Activated CD4-positive, alpha-beta T cell treated with anti-CD3 and anti-CD28 coated beads, Interleukin-2, amount 10 ng/mL, durations not matched to agents 24 days and 14 days (primary cell): ENCODE measurements at regions not wholly inside any gene's neighbourhood (a gene's known extent, or its start where the extent isn't known, plus 50 kb on each side); places are given as distances from the start of the nearest gene placed in this dataset.

Experiments used
- DNase-seq: peaks from one replicate; pipeline ENCODE4 v3.0.0; 2022
- H3K27ac Mint-ChIP-seq: one replicate; pipeline ENCODE4 v1.8.0; 2022; ENCODE audit warnings: mild to moderate bottlenecking, mixed read lengths
- H3K27me3 Mint-ChIP-seq: one replicate; pipeline ENCODE4 v1.8.0; 2022; ENCODE audit warnings: mixed read lengths
- H3K36me3 Mint-ChIP-seq: one replicate; pipeline ENCODE4 v1.8.0; 2022; ENCODE audit warnings: low read depth, mild to moderate bottlenecking, mixed read lengths
- H3K4me1 Mint-ChIP-seq: one replicate; pipeline ENCODE4 v1.8.0; 2021; ENCODE audit warnings: mixed read lengths
- H3K4me3 Mint-ChIP-seq: one replicate; pipeline ENCODE4 v1.8.0; 2022; ENCODE audit warnings: mild to moderate bottlenecking, moderate library complexity, mixed read lengths
- H3K9me3 Mint-ChIP-seq: one replicate; pipeline ENCODE4 v1.8.0; 2021; ENCODE audit warnings: mixed read lengths
- intact Hi-C: fragments of 100-400 bp; cut with micrococcal nuclease; formaldehyde crosslinking; loops from one replicate; pipeline ENCODE4 v1.15.1; 2023

DNA sequence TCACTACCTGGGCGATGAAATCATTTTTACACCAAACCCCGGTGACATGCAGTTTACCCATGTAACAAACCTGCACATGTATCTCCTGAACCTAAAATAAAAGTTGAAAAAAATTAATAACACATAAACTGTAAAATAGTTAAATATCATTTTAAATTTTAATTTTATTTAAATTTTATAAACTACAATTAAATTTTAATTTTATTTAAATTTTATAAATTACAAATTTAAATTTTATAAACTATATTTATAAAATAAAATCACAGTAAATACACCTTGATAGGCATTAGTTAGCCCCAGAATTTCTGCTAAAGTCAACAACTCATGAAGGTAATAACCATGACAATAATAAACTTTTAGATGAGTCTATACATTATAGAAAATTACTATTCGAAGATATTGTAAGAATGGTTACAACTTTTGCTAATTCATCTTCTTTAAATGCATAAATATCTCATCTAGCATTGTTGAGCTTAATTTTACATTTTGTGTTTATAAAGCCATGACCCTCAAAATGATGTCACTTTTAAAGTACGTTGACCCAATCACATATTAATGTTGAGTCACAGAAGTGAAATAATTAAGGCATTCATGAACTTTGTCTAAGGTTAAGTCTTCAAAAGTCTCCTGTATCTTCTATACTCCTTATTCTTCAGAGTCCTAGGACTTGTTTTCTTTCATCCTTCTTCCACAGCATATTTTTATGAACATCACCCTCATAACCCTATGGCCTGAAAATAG lies 755.8 kb upstream of the LCORL start:
- H3K36me3 Mint-ChIP-seq = no peaks in the 10 kb centered on the region
- H3K4me3 Mint-ChIP-seq = no peak overlapping the region
- H3K27ac Mint-ChIP-seq = no peak overlapping the region
- intact Hi-C loops = no loop called here
- no peaks in the 10 kb centered on the region for H3K4me1 Mint-ChIP-seq
- no peak for DNase-seq
- H3K9me3 Mint-ChIP-seq = no peaks in the 10 kb centered on the region
- H3K27me3 Mint-ChIP-seq = no peaks in the 10 kb centered on the region

GRCh38 chr4:18767921-18768320 lies 746.4 kb upstream of the LCORL start:
- H3K4me3 Mint-ChIP-seq = no peak overlapping the region
- no peak for DNase-seq
- H3K4me1 Mint-ChIP-seq = no peaks in the 10 kb centered on the region
- H3K27me3 Mint-ChIP-seq = no peaks in the 10 kb centered on the region
- intact Hi-C loops = no loop called here
- H3K36me3 Mint-ChIP-seq = no peaks in the 10 kb centered on the region
- H3K27ac Mint-ChIP-seq = no peak overlapping the region
- H3K9me3 Mint-ChIP-seq = no peaks in the 10 kb centered on the region

DNA sequence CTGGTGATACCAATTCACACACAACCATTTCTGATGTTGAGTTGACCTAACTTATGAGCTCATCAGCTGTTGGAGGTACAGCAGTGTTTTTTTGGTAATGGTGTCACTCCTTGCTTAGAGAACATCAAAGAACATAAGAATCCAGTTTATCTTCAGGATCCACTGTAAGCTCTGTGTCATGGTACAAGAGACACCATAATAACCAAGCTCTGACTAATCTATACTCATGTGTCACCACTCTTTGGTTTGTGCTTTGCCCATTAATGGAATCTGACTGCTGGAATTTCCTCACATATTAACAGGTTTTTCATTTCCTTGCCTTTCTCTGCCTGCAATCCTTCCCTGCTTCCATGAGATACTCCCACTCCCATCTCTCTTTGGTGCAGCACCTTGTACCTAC lies 735.1 kb upstream of the LCORL start:
- Mint-ChIP-seq H3K4me3 (no peak overlapping the region), H3K27me3 (no peaks in the 10 kb centered on the region), H3K36me3 (no peaks in the 10 kb centered on the region), H3K4me1 (no peaks in the 10 kb centered on the region), H3K9me3 (no peaks in the 10 kb centered on the region), H3K27ac (no peak overlapping the region)
- intact Hi-C loops = no loop called here
- DNase-seq = no peak

DNA sequence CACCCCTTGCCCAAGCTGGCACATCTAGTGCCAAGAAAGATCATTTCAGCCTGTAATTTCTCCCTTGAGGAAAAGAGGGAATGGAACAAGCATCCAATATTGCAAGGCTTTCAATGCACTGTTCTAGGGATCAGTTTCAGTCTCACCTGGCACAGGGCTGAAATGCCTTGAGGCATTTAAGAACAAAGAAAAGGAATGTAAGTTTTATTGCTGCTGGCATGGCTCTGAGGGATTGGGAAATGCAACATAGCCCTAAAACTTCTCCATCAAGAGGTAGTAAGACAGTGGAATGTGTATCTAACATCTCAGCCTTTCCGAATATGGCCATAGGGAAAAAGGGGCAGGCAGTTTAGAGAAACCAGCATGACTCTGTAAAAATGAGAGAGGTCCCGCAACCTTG lies 732.6 kb upstream of the LCORL start:
- no peak overlapping the region for H3K27ac Mint-ChIP-seq
- H3K36me3 Mint-ChIP-seq = no peaks in the 10 kb centered on the region
- H3K9me3 Mint-ChIP-seq = no peaks in the 10 kb centered on the region
- intact Hi-C loops = no loop called here
- H3K27me3 Mint-ChIP-seq = no peaks in the 10 kb centered on the region
- H3K4me3 Mint-ChIP-seq = no peak overlapping the region
- H3K4me1 Mint-ChIP-seq = no peaks in the 10 kb centered on the region
- no peak for DNase-seq

DNA sequence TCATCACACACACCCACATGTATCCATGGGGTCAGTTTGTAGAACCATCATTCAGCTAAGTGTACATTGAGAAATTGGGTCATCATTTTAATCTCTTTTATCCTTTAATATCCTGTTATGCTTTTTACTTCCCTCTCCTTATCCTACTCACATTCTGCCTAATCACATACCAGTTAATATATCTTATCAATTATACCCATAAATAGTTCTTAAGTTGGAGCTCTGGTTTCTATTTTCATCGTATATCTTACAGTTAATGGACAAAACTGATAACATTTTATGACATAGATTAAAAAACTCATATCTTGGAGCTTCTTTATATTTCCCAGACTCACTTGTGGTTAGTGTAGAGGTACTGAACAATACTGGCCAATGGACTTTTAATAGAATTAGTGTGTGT lies 729.5 kb upstream of the LCORL start:
- Mint-ChIP-seq H3K4me1 (no peaks in the 10 kb centered on the region), H3K9me3 (peaks cover 6% of the 10 kb centered on the region), H3K36me3 (no peaks in the 10 kb centered on the region)

DNA sequence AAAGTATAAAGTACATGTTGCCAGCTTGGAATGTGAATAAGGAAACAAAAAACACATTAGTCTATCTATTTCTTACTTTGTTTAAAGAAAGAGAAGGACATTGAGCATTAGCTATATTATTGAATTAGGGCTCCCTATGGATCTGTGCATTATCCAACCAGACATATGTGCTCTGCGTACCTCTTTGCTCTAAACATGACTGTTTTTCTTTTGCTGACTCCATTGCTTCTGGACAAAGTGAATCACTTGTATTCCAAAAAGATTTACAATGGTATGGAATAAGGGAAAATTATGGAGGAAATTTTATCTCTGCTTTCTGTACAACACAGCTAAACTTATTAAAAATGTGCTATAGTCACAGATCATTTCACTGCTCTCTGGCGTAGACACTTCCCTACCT lies 727.8 kb upstream of the LCORL start:
- no peaks in the 10 kb centered on the region for H3K4me1 Mint-ChIP-seq
- H3K27ac Mint-ChIP-seq = no peak overlapping the region
- intact Hi-C loops = no loop called here

More for the DNA sequence above, 729.5 kb upstream of the LCORL start:
- Mint-ChIP-seq H3K27ac (no peak overlapping the region), H3K27me3 (no peaks in the 10 kb centered on the region), H3K4me3 (no peak overlapping the region)
- intact Hi-C loops = no loop called here
- DNase-seq = no peak

DNA sequence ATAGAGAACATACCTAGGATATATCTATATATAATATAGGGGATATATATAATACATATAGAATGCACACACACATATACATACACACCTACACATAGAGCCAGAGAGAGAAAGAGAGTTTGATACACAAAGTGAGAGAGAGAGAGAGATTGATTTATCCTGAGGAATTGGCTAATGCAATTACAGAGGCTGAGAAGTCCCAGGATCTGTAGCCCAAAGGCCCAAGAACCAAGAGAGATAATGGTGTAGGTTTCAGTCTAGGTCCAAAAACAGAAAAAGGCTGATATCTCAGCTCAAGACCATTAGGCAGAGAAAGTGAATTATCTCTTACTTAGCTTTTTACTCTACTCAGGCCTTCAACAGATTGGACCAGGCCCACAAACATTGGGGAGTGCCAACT lies 715.0 kb upstream of the LCORL start:
- DNase-seq = no peak
- Mint-ChIP-seq H3K27me3 (no peaks in the 10 kb centered on the region), H3K9me3 (no peaks in the 10 kb centered on the region), H3K27ac (no peak overlapping the region), H3K36me3 (no peaks in the 10 kb centered on the region), H3K4me1 (no peaks in the 10 kb centered on the region), H3K4me3 (no peak overlapping the region)
- intact Hi-C loops = no loop called here

More for the DNA sequence above, 727.8 kb upstream of the LCORL start:
- Mint-ChIP-seq H3K9me3 (peaks cover 6% of the 10 kb centered on the region), H3K27me3 (no peaks in the 10 kb centered on the region), H3K36me3 (no peaks in the 10 kb centered on the region), H3K4me3 (no peak overlapping the region)
- no peak for DNase-seq

DNA sequence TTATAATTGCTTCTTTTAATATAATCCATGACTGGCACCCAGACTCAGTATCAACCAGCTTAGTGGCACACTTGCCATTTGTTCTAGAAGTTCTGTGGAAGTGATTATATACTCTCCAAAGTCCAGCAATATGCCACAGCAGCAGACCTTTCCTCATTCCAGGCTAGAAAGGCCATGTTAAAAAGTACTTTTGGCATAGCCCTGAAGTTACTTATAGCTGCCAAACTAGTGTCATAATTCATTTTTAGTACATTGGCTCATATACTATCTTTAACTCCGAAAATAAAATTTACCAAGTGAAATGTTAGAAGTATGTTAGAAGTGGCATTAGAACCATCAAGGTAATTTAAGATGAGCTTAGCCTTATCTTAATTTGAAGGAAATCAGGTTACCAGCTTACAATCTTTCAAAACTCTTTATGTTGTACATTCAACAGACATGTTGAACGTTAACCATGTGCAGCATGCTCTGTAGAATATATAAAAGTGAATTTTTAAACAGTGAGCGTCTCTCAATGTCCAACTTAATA lies 714.2 kb upstream of the LCORL start:
- Mint-ChIP-seq H3K36me3 (no peaks in the 10 kb centered on the region), H3K27ac (no peak overlapping the region), H3K27me3 (no peaks in the 10 kb centered on the region), H3K4me1 (no peaks in the 10 kb centered on the region), H3K9me3 (no peaks in the 10 kb centered on the region), H3K4me3 (no peak overlapping the region)
- no peak for DNase-seq
- intact Hi-C loops = no loop called here

- Mint-ChIP-seq H3K9me3 (no peaks in the 10 kb centered on the region), H3K27me3 (no peaks in the 10 kb centered on the region), H3K4me1 (no peaks in the 10 kb centered on the region), H3K27ac (no peak overlapping the region), H3K36me3 (no peaks in the 10 kb centered on the region), H3K4me3 (no peak overlapping the region)
- DNase-seq = no peak
- intact Hi-C loops = no loop called here
These were observed 712.9 kb upstream of the LCORL start for GRCh38 chr4:18734405-18734804.

DNA sequence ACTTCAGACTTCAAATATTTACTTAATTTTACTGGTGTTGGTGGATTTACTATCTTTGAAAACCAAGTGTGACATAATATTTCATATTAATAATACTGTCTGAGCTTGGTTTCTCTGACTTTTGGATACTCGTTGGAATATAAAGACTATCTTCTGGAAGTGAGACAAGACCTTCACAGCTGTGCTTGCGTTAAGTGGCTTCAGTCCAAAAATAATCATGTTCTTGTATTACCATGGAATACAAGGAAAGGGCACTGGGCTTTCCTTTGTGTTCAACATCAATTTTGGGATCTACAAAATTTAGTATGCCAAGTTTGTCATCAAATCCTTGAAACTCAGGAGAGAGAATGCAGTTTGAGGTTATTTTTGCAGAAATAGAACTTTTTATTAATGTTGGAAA lies 712.4 kb upstream of the LCORL start:
- no peak for DNase-seq
- Mint-ChIP-seq H3K36me3 (no peaks in the 10 kb centered on the region), H3K4me3 (no peak overlapping the region), H3K9me3 (no peaks in the 10 kb centered on the region), H3K27ac (no peak overlapping the region), H3K27me3 (no peaks in the 10 kb centered on the region), H3K4me1 (no peaks in the 10 kb centered on the region)
- intact Hi-C loops = no loop called here

GRCh38 chr4:18722748-18723191 lies 701.2 kb upstream of the LCORL start:
- Mint-ChIP-seq H3K4me3 (no peak overlapping the region), H3K4me1 (no peaks in the 10 kb centered on the region), H3K27ac (no peak overlapping the region), H3K36me3 (no peaks in the 10 kb centered on the region), H3K9me3 (no peaks in the 10 kb centered on the region), H3K27me3 (no peaks in the 10 kb centered on the region)
- no peak for DNase-seq
- intact Hi-C loops = no loop called here

- no peaks in the 10 kb centered on the region for H3K27me3 Mint-ChIP-seq
- DNase-seq = no peak
- H3K4me1 Mint-ChIP-seq = no peaks in the 10 kb centered on the region
- intact Hi-C loops = no loop called here
- no peak overlapping the region for H3K4me3 Mint-ChIP-seq
- H3K9me3 Mint-ChIP-seq = no peaks in the 10 kb centered on the region
- no peak overlapping the region for H3K27ac Mint-ChIP-seq
- H3K36me3 Mint-ChIP-seq = no peaks in the 10 kb centered on the region
These were observed 676.7 kb upstream of the LCORL start for GRCh38 chr4:18698119-18698883.

GRCh38 chr4:18695733-18696527 lies 674.4 kb upstream of the LCORL start:
- no peaks in the 10 kb centered on the region for H3K36me3 Mint-ChIP-seq
- H3K4me3 Mint-ChIP-seq = no peak overlapping the region
- H3K27me3 Mint-ChIP-seq = peaks cover 2% of the 10 kb centered on the region
- intact Hi-C loops = no loop called here
- H3K27ac Mint-ChIP-seq = no peak overlapping the region
- DNase-seq = no peak
- H3K9me3 Mint-ChIP-seq = no peaks in the 10 kb centered on the region
- no peaks in the 10 kb centered on the region for H3K4me1 Mint-ChIP-seq
